T-helper 17 cell (primary cell): ENCODE measurements at regions not wholly inside any gene's neighbourhood (a gene's known extent, or its start where the extent isn't known, plus 50 kb on each side); places are given as distances from the start of the nearest gene placed in this dataset.

Experiments
- ATAC-seq: fragments of 150-1000 bp; cut with Tn5 transposase; 2 replicates; pipeline ENCODE4 v1.10.0; 2021; ENCODE audit warnings: mild to moderate bottlenecking, moderate library complexity
- DNase-seq, 3 donors: peaks; one replicate each; pipeline versions ENCODE4 v3.0.0 to v3.0.0-alpha.2; 2020 to 2021
- H3K9me3 ChIP-seq: one replicate; pipeline ENCODE4 v1.7.0; 2013; ENCODE audit warnings: low read length, mild to moderate bottlenecking; ENCODE audit not compliant: control insufficient read depth, poor library complexity, severe bottlenecking
- H3K27ac Mint-ChIP-seq: one replicate; pipeline ENCODE4 v1.8.0; 2022; ENCODE audit warnings: mild to moderate bottlenecking, moderate library complexity, mixed read lengths
- H3K27me3 Mint-ChIP-seq: one replicate; pipeline ENCODE4 v1.8.0; 2022; ENCODE audit warnings: mixed read lengths
- H3K36me3 Mint-ChIP-seq: one replicate; pipeline ENCODE4 v1.8.0; 2022; ENCODE audit warnings: low read depth, mixed read lengths
- H3K4me1 Mint-ChIP-seq: one replicate; pipeline ENCODE4 v1.8.0; 2022; ENCODE audit warnings: mild to moderate bottlenecking, mixed read lengths
- H3K4me3 Mint-ChIP-seq: one replicate; pipeline ENCODE4 v1.8.0; 2022; ENCODE audit warnings: mild to moderate bottlenecking, moderate library complexity, mixed read lengths

DNA sequence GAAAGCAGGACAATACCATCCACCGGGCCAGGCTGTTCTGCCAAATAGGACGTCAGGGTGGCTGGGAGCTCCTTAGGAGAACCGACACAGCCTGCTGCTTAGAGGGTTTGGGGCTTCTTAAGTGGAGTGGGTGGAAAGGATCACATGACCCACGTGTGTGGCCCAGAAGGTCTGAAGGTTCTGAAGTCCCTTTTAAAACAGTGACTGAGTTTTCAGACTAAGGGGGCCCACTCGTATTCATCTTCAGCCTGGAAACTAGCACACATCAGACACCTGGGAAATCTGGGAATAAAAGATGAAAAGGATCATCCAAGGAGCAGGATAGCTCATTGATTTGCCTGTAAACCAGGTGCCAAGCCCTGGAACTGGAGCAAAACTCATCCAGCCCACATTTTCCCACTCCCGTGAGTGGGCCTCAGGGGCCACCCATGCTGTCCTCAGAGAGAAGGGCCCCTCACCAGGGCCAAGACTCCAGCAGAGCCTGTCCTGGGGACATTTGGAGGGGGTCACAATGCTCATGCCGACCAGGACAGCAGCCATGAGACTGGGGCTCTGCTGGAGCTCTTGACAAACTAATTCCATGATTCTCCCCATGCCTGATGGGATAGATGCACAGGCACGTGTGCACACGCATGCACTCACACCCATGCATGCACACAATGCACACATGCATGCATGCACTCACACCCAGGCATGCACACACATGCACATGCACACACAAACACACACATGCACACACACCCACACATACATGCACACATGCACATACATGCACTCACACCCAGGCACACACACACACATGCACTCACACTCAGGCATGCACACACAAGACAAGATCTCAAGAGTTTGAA is 168.8 kb upstream of the PPP2R2D start:
- peaks cover 2% of the 10 kb centered on the region for H3K4me1 Mint-ChIP-seq
- ATAC-seq (no peak), DNase-seq (no peak)
- H3K4me3 Mint-ChIP-seq, result no peak overlapping the region
- no peaks in the 10 kb centered on the region for H3K9me3 ChIP-seq
- no peak overlapping the region for H3K27ac Mint-ChIP-seq
- H3K36me3 Mint-ChIP-seq, result no peaks in the 10 kb centered on the region
- peaks cover 25% of the 10 kb centered on the region for H3K27me3 Mint-ChIP-seq

DNA sequence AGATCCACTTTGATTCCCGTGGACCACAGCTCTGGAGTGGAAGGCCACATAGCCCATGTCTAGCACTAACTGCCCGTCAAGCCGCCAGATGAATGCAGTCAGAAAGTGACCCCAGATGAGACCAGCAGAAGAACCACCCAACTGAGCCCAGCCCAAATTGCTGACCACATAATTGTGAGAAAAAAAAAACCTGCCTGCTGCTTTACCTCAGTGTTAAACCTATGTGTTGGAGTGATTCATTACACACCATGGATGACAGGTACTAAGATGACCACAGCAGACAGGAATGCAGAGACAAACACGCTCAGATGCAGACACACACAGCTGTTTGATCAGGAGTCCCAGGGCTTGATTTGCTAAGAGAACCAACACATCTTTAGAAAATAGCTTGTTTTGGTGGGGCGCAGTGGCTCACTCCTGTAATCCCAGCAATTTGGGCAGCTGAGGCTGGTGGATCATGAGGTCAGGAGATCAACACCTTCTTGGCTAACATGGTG is 168.1 kb upstream of the PPP2R2D start:
- Mint-ChIP-seq H3K4me3 (no peak overlapping the region), H3K27ac (no peak overlapping the region), H3K36me3 (no peaks in the 10 kb centered on the region), H3K27me3 (peaks cover 23% of the 10 kb centered on the region), H3K4me1 (peaks cover 2% of the 10 kb centered on the region)
- no peak for DNase-seq
- no peak for ATAC-seq
- H3K9me3 ChIP-seq, result no peaks in the 10 kb centered on the region

DNA sequence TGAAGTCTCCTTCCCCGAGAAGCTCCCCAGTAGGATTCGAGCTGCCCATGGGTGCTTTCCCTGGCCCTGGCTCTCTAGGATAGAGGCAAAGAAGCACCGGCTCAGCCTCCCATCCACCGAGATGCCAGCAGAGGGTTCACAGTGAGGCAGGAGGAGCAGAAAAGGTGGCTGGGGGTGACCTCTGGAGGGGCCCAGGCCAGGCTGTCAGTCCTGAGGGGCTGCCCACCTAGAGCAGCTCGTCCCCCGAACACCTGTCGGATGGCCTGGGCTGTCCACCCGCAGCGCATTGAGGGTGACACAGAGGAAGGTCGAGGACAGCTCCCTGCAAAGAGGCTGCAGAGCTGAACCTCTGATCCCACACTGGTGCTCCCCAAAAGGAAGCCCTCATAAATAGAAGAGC is 167.2 kb upstream of the PPP2R2D start:
- no peaks in the 10 kb centered on the region for H3K9me3 ChIP-seq
- ATAC-seq (no peak), DNase-seq (no peak)
- Mint-ChIP-seq H3K4me1 (peaks cover 2% of the 10 kb centered on the region), H3K4me3 (no peak overlapping the region), H3K27ac (no peak overlapping the region), H3K27me3 (peaks cover 23% of the 10 kb centered on the region), H3K36me3 (no peaks in the 10 kb centered on the region)

DNA sequence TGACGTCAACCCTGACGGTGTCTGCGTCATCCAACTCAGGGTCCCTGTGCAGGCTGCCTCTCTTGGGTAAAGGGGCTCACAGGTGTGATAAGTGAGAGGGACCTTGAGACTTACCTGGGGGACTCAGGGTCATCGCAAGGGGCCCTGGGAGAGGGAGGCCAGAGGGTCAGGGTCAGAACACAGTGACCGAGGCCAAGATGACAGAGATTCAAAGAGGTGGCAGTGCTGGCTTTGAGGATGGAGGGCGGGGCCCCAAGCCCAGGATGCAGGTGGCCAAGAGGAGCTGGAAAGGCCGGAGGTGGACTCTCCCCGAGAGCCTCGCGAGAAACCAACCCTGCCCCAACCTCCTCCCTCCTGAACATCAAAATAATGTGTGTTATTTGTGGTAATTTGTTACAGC is 165.2 kb upstream of the PPP2R2D start:
- Mint-ChIP-seq H3K4me1 (no peaks in the 10 kb centered on the region), H3K27ac (no peak overlapping the region), H3K4me3 (no peak overlapping the region), H3K27me3 (peaks cover 11% of the 10 kb centered on the region), H3K36me3 (no peaks in the 10 kb centered on the region)
- DNase-seq, result no peak
- no peaks in the 10 kb centered on the region for H3K9me3 ChIP-seq
- no peak for ATAC-seq

DNA sequence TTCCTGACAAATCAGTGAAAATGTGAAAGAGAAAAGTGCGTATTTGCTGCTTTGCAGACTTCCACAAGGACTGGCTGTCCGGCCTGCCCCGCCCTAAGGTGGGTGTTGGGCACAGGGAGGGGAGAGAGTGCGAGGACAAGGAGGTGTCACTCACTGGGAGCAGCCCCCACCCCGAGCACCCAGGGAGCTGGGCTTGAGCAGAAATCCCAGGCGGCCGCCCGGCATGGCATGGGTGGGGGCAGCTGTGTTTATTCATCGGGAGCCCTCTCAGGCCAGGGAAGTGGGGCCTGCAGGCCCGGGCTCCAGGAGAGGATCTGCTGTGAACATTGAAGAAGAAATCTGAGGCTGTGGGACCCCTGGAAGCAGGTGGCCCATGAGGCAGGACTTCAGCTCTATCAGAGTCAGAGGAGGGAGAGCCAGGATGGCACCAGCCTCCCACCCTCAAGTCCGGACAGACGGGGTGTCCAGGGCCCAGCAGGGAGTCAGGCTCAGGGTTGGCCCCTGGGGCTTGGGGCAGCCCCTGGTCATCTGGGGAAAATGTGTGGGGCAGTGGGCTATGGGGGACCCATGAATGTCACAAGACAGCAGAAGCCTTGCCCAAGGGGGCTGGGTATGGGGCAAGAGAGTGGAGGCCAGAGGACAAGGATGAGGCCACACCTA is 164.4 kb upstream of the PPP2R2D start:
- H3K27ac Mint-ChIP-seq, result no peak overlapping the region
- H3K36me3 Mint-ChIP-seq, result no peaks in the 10 kb centered on the region
- no peaks in the 10 kb centered on the region for H3K4me1 Mint-ChIP-seq
- H3K27me3 Mint-ChIP-seq, result peaks cover 6% of the 10 kb centered on the region
- H3K4me3 Mint-ChIP-seq, result no peak overlapping the region
- no peak for ATAC-seq
- no peaks in the 10 kb centered on the region for H3K9me3 ChIP-seq
- DNase-seq, result no peak

DNA sequence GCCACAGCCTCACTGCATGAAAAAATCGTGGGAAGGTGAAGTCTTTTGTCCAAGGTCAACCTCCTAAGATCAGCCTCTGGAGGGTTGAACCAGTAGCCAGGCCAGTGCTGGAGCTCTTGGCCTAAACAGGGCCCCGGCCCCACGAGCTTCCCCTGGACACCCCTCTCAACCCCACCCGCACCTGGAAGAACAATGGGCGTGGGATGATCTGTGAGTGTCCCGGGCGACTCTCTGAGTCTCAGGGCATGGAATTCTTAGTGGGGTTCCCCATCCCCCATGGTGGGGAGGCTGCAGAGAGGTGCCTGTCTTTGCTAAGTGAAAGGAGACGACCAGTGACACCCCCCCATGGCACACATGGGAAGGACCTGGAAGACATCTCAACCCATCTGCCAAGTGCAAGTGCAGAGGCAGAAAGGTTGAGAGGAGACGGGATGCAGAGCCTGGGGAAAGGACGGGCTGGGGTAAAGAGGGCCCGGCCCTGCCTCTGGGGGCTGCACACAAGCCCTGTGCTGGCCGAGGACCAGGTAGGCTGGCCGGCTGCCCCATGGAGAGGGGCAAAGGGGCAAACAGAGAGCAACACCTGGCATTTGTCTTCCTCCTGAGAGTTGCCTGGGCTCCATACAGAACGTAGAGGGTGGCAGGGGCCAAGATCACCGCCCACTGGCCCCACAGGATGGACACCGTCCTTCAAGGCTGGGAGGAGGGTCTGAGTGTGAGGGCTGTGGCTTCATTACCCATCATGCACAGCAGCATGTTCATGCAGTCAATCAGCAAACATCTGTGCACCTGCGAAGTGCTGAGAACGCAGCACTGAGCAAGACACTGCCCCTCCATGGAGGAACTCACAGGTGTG is 163.0 kb upstream of the PPP2R2D start:
- Mint-ChIP-seq H3K4me1 (no peaks in the 10 kb centered on the region), H3K27me3 (peaks cover 10% of the 10 kb centered on the region), H3K27ac (no peak overlapping the region), H3K36me3 (no peaks in the 10 kb centered on the region), H3K4me3 (no peak overlapping the region)
- H3K9me3 ChIP-seq, result no peaks in the 10 kb centered on the region
- ATAC-seq (no peak), DNase-seq (no peak)

DNA sequence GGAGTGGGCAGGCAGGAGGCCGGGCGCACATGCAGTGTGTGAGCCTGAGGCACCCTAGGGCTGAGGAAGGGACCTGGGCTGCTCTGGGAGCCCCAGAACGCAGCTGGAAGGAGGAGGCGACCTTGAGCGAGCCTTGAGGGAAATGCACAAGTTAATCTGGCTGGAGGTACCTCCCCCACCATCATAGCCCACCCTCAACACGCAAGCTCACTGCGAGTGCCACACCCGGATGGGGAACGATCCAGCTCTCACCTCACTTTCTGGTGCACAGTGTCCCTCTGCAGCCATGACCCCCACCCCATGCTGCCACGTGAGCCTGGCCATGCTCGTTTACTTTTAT is 162.4 kb upstream of the PPP2R2D start:
- no peaks in the 10 kb centered on the region for H3K9me3 ChIP-seq
- H3K36me3 Mint-ChIP-seq, result no peaks in the 10 kb centered on the region

DNA sequence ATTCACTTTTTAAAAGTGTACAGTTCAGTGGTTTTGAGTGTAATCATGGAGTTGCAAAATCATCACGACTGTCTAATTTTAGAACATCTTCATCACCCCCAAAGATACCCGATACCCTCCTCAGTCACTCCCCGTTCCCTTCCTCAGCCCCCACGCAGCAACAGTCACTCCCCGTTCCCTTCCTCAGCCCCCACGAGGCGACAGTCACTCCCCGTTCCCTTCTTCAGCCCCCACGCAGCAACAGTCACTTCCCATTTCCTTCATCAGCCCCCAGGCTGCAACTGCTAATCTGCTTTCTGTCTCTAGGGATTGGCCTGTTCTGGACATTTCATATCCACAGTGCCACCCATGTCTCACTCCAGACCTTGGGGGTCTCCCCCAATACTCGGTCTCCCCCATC is 161.6 kb upstream of the PPP2R2D start:
- Mint-ChIP-seq H3K27ac (no peak overlapping the region), H3K4me3 (no peak overlapping the region)

More for the DNA sequence above, 162.4 kb upstream of the PPP2R2D start:
- H3K27ac Mint-ChIP-seq, result no peak overlapping the region
- DNase-seq (no peak), ATAC-seq (no peak)
- no peaks in the 10 kb centered on the region for H3K4me1 Mint-ChIP-seq
- H3K4me3 Mint-ChIP-seq, result no peak overlapping the region
- peaks cover 10% of the 10 kb centered on the region for H3K27me3 Mint-ChIP-seq

DNA sequence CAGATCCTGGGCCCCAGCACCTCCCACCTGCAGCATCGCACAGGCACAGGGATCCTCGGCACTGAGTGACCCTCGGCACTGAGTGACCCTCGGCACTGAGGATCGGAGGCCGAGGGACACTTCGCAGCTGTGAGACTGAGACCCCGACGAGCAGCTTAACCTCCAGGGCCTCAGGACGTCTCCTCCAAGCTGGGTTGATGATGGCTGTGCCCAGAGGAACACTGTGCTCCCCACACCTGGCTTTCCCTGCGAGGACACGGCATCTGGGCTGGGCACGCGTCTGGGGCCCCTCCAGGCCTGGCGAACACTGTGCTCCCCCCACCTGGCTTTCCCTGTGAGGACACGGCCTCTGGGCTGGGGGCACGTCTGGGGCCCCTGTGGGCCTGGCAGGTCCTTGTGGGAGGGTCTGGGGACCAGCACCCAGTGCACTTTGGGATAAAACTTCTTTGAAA is 158.3 kb upstream of the PPP2R2D start:
- H3K4me3 Mint-ChIP-seq, result no peak overlapping the region
- ATAC-seq (no peak), DNase-seq (no peak)
- H3K36me3 Mint-ChIP-seq, result peaks cover 5% of the 10 kb centered on the region
- no peaks in the 10 kb centered on the region for H3K9me3 ChIP-seq
- peaks cover 4% of the 10 kb centered on the region for H3K4me1 Mint-ChIP-seq
- peaks cover 32% of the 10 kb centered on the region for H3K27me3 Mint-ChIP-seq
- no peak overlapping the region for H3K27ac Mint-ChIP-seq

More for the DNA sequence above, 161.6 kb upstream of the PPP2R2D start:
- Mint-ChIP-seq H3K4me1 (peaks cover 3% of the 10 kb centered on the region), H3K36me3 (peaks cover 2% of the 10 kb centered on the region), H3K27me3 (peaks cover 16% of the 10 kb centered on the region)
- H3K9me3 ChIP-seq, result no peaks in the 10 kb centered on the region
- DNase-seq, result no peak
- ATAC-seq, result no peak

DNA sequence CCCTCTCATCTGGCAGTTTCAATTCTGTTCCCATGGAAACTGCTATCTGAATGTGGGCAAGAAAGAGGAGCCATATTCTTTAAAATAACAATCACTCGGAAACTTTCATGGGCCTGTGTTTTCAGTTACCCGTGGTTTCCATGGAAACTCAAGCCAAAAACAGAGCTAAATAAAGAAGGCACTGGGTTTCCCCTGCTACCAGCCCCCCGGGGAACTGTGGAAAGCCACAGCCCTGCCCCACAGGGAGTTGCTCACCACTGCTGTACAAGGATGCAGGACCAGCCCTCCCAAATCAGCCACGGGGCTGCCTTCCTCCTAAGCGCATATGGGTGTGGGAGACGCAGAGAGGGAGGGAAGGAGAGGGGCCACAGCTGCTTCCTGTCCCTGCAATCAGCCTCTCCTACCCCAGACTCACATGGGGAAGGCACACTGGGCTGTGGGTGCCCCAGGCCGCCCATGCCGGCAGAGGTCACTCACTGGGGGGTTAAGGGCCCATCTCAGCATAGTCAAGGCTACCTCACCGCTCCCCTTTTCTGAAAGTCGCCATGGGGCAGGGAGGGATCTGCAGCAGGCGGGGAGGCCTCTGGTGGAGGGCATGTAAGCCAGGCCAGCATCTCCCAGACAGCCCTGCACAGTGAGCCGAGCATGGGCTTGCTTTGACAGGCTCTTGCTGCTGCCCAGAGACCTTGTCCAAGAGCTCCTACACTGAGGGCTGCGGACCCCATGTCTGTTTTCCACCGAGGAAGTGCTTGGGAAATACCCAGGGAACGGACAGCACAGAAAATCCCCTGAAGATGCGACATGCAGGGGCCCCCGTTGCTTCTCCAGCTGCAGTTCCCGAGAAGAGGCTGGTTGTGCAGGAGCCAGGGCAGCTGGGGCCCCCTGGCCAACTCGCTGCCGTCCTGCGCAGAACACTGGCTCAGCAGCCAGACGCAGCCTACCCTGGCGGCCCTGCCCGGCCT is 157.3 kb upstream of the PPP2R2D start:
- H3K9me3 ChIP-seq, result no peaks in the 10 kb centered on the region
- DNase-seq, result no peak
- H3K36me3 Mint-ChIP-seq, result peaks cover 6% of the 10 kb centered on the region
- H3K4me3 Mint-ChIP-seq, result no peak overlapping the region
- no peak overlapping the region for H3K27ac Mint-ChIP-seq
- no peak for ATAC-seq
- H3K27me3 Mint-ChIP-seq, result peaks cover 36% of the 10 kb centered on the region
- peaks cover 5% of the 10 kb centered on the region for H3K4me1 Mint-ChIP-seq

DNA sequence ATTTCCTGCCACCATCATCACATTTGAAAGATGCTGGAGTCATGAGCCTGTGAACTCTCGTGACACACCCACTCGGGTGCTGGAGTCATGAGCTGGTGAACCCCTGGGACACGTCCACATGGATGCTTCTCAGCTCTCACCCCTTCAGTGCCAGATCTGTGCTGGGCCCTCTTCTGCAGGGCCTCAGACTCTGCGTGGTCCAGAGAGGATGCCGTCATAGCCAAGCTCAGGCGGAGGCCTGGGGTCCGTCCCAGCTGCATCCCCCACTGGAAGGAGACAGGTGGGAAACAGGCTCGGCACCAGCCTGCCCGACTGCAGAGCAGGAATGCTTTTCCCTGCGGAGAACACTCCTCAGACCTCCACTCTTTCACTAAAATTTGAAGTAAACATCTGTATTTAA is 156.5 kb upstream of the PPP2R2D start:
- peaks cover 44% of the 10 kb centered on the region for H3K27me3 Mint-ChIP-seq
- H3K4me3 Mint-ChIP-seq, result no peak overlapping the region
- H3K4me1 Mint-ChIP-seq, result peaks cover 8% of the 10 kb centered on the region
- no peak for ATAC-seq
- no peaks in the 10 kb centered on the region for H3K9me3 ChIP-seq
- H3K36me3 Mint-ChIP-seq, result peaks cover 8% of the 10 kb centered on the region
- no peak overlapping the region for H3K27ac Mint-ChIP-seq
- no peak for DNase-seq

DNA sequence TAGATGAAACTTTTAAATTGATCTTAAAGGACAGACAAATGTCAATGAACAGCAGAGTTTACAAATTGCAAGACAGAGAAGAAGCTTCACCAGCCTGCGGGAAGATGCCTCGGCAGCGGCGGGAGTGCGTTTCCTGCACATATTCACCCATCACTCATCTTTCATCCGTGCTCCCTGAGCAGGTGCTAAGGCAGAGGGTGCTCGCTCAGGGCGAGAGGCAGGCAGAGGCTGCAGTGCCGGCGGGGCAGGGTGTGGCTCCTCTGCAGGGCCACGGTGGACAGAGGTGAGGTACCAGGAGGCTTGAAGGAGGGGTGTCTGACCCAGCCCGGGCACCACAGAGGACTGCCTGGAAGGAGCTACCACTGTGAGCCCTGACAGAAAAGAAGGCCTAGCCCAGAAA is 155.2 kb upstream of the PPP2R2D start:
- no peak overlapping the region for H3K4me3 Mint-ChIP-seq
- H3K4me1 Mint-ChIP-seq, result peaks cover 8% of the 10 kb centered on the region
- DNase-seq (no peak), ATAC-seq (no peak)
- peaks cover 44% of the 10 kb centered on the region for H3K27me3 Mint-ChIP-seq
- H3K36me3 Mint-ChIP-seq, result peaks cover 8% of the 10 kb centered on the region
- H3K9me3 ChIP-seq, result no peaks in the 10 kb centered on the region
- no peak overlapping the region for H3K27ac Mint-ChIP-seq
